H1 (cell line): ENCODE measurements at regions not wholly inside any gene's neighbourhood (a gene's known extent, or its start where the extent isn't known, plus 50 kb on each side); places are given as distances from the start of the nearest gene placed in this dataset.

Experiments used
- CTCF ChIA-PET: fragments of 300-600 bp; sonication (Branson Sonifier 250); formaldehyde crosslinking; loops from one replicate; lab custom pipeline; 2021; ENCODE audit not compliant: partially characterized antibody; lab: Charles Lee
- POLR2A ChIA-PET: fragments of 300-600 bp; sonication (Branson Sonifier 250); formaldehyde crosslinking; loops from one replicate; lab custom pipeline; 2021; ENCODE audit warnings: inconsistent platforms; ENCODE audit not compliant: partially characterized antibody; lab: Charles Lee
- DNase-seq, 2 experiments: peaks; one replicate each; pipeline versions ENCODE4 v3.0.0 to v3.0.0-alpha.2; 2010 to 2022; ENCODE audit warnings: low spot score in 2 of 2, low read depth in 1 of 2, mixed read lengths in 1 of 2
- FAIRE-seq: peaks from 2 replicates; lab custom pipeline; 2011; peaks lifted over from hg19 to GRCh38; lab: Jason Lieb, UNC
- H2AFZ ChIP-seq: 2 replicates; pipeline ENCODE4 v1.8.1; 2012; ENCODE audit warnings: low read length, inconsistent platforms
- H2AK5ac ChIP-seq: 2 replicates; pipeline ENCODE4 v1.6.1; 2013; ENCODE audit warnings: low read depth, low read length
- H2BK120ac ChIP-seq: replicated peaks from 2 replicates; pipeline ENCODE3; 2013; ENCODE audit warnings: low read depth, low read length, inconsistent platforms
- H2BK12ac ChIP-seq: 2 replicates; pipeline ENCODE4 v1.6.1; 2013; ENCODE audit warnings: low read depth, low read length
- H2BK15ac ChIP-seq: 2 replicates; pipeline ENCODE4 v1.6.1; 2013; ENCODE audit warnings: low read length
- H2BK20ac ChIP-seq: 2 replicates; pipeline ENCODE4 v1.6.1; 2013; ENCODE audit warnings: low read length
- H2BK5ac ChIP-seq: 2 replicates; pipeline ENCODE4 v1.6.1; 2013; ENCODE audit warnings: low read depth, low read length
- H3K14ac ChIP-seq: 2 replicates; pipeline ENCODE4 v1.6.1; 2013; ENCODE audit warnings: inconsistent platforms; ENCODE audit not compliant: insufficient read length
- H3K18ac ChIP-seq: 2 replicates; pipeline ENCODE4 v1.6.1; 2013; ENCODE audit warnings: low read length; ENCODE audit errors: extremely low read depth
- H3K23ac ChIP-seq: 2 replicates; pipeline ENCODE4 v1.6.1; 2013; ENCODE audit warnings: inconsistent platforms; ENCODE audit not compliant: insufficient read length
- H3K23me2 ChIP-seq: 2 replicates; pipeline ENCODE4 v1.6.1; 2013; ENCODE audit warnings: low read depth, low read length
- H3K27ac ChIP-seq: 2 replicates; pipeline ENCODE4 v1.6.1; 2011; ENCODE audit warnings: low read depth, low read length, inconsistent platforms
- H3K27me3 ChIP-seq, 4 experiments: replicated peaks in 1 of 4; 1 replicate in 1 of 4; 2 replicates in 3 of 4; pipeline versions ENCODE4 v1.6.1 to v1.8.1; 2011 to 2013; ENCODE audit warnings: low read length in 3 of 4, mild to moderate bottlenecking in 3 of 4, inconsistent platforms in 2 of 4, mixed read lengths in 2 of 4, moderate library complexity in 1 of 4; ENCODE audit not compliant: control insufficient read depth in 3 of 4, insufficient read depth in 3 of 4; ENCODE audit errors: extremely low read depth in 1 of 4
- H3K36me3 ChIP-seq, 4 experiments: 2 replicates each; pipeline versions ENCODE4 v1.6.1 to v1.8.1; 2011 to 2013; ENCODE audit warnings: mild to moderate bottlenecking in 4 of 4, low read length in 3 of 4, moderate library complexity in 2 of 4, control low read depth in 1 of 4, inconsistent platforms in 1 of 4; ENCODE audit not compliant: insufficient read depth in 4 of 4, control insufficient read depth in 2 of 4
- H3K4ac ChIP-seq: replicated peaks from 2 replicates; pipeline ENCODE3; 2013; ENCODE audit warnings: low read length, low read depth, mixed read lengths, inconsistent platforms; ENCODE audit not compliant: insufficient read length
- H3K4me1 ChIP-seq, 4 experiments: replicated peaks in 1 of 4; 1 replicate in 1 of 4; 2 replicates in 3 of 4; pipeline versions ENCODE4 v1.6.1 to v1.8.1; 2011 to 2013; ENCODE audit warnings: low read length in 3 of 4, inconsistent platforms in 2 of 4, mixed read lengths in 1 of 4; ENCODE audit not compliant: insufficient read depth in 4 of 4, control insufficient read depth in 3 of 4
- H3K4me2 ChIP-seq, 2 experiments: 2 replicates each; pipeline versions ENCODE4 v1.6.1 to v1.8.1; 2011 to 2013; ENCODE audit warnings: low read depth in 2 of 2, low read length in 2 of 2, control low read depth in 1 of 2, inconsistent platforms in 1 of 2, mild to moderate bottlenecking in 1 of 2; ENCODE audit not compliant: insufficient read depth in 1 of 2
- H3K4me3 ChIP-seq, 4 experiments: fragments of 200-600, 300-600 bp in 1 of 4; sonication (generic), shearing (Covaris generic), sonication (Bioruptor Twin) in 1 of 4; 2 replicates each; pipeline versions ENCODE4 v1.5.1 to v1.8.1; 2011 to 2016; ENCODE audit warnings: low read length in 4 of 4, low read depth in 3 of 4, control low read depth in 2 of 4, inconsistent platforms in 2 of 4, mild to moderate bottlenecking in 2 of 4, mixed read lengths in 1 of 4, moderate library complexity in 1 of 4; ENCODE audit not compliant: insufficient read depth in 2 of 4; ENCODE audit errors: extremely low read depth in 1 of 4
- H3K56ac ChIP-seq: replicated peaks from 2 replicates; pipeline ENCODE3; 2013; ENCODE audit warnings: low read depth, mild to moderate bottlenecking, mixed read lengths, low read length, inconsistent platforms; ENCODE audit not compliant: insufficient read length
- H3K79me1 ChIP-seq: 2 replicates; pipeline ENCODE4 v1.6.1; 2013; ENCODE audit warnings: low read depth, low read length, control low read depth
- H3K79me2 ChIP-seq, 2 experiments: 2 replicates each; pipeline versions ENCODE4 v1.6.1 to v1.8.1; 2012 to 2013; ENCODE audit warnings: low read length in 2 of 2, mild to moderate bottlenecking in 2 of 2, inconsistent platforms in 1 of 2; ENCODE audit not compliant: insufficient read depth in 2 of 2, control insufficient read depth in 1 of 2
- H3K9ac ChIP-seq, 4 experiments: replicated peaks in 1 of 4; 1 replicate in 1 of 4; 2 replicates in 3 of 4; pipeline versions ENCODE4 v1.6.1 to v1.8.1; 2011 to 2013; ENCODE audit warnings: low read depth in 3 of 4, low read length in 3 of 4, control low read depth in 2 of 4, mild to moderate bottlenecking in 2 of 4, moderate library complexity in 2 of 4, inconsistent platforms in 1 of 4; ENCODE audit errors: extremely low read depth in 1 of 4
- H3K9me3 ChIP-seq, 2 experiments: 2 replicates each; pipeline versions ENCODE4 v1.6.1 to v1.8.1; 2012 to 2013; ENCODE audit warnings: mild to moderate bottlenecking in 2 of 2, moderate library complexity in 2 of 2, control low read depth in 1 of 2, inconsistent platforms in 1 of 2, low read depth in 1 of 2, low read length in 1 of 2, mixed read lengths in 1 of 2; ENCODE audit not compliant: insufficient read depth in 2 of 2
- H4K20me1 ChIP-seq, 2 experiments: replicated peaks in 1 of 2; 2 replicates each; pipeline versions ENCODE3 to v1.8.1; 2011 to 2013; ENCODE audit warnings: inconsistent platforms in 2 of 2, low read length in 2 of 2, mild to moderate bottlenecking in 1 of 2; ENCODE audit not compliant: insufficient read depth in 2 of 2, control insufficient read depth in 1 of 2
- H4K5ac ChIP-seq: 2 replicates; pipeline ENCODE4 v1.6.1; 2013; ENCODE audit warnings: low read length, low read depth, mixed read lengths, inconsistent platforms; ENCODE audit not compliant: insufficient read length
- H4K8ac ChIP-seq: 2 replicates; pipeline ENCODE4 v1.8.0; 2013; ENCODE audit warnings: mild to moderate bottlenecking, moderate library complexity, low read length, inconsistent platforms; ENCODE audit not compliant: insufficient read depth; ENCODE audit errors: extremely low read depth
- H4K91ac ChIP-seq: replicated peaks from 2 replicates; pipeline ENCODE3; 2013; ENCODE audit warnings: low read length, mixed read lengths, inconsistent platforms; ENCODE audit not compliant: insufficient read length
- WGBS, 2 experiments: shearing (Covaris generic) in 1 of 2; methylation state at CpG; one replicate each; pipeline versions ENCODE4 v1.1.6 to v1.1.7; 2013 to 2015; ENCODE audit warnings: low lambda C conversion rate in 2 of 2, mixed read lengths in 2 of 2, inconsistent platforms in 1 of 2, low coverage in 1 of 2, missing lambda C conversion rate in 1 of 2; ENCODE audit not compliant: insufficient replicate concordance in 2 of 2, insufficient coverage in 1 of 2, insufficient read length in 1 of 2; ENCODE audit errors: extremely low coverage in 1 of 2, missing lambda C conversion rate in 1 of 2; 5-methylcytosine and 5-hydroxymethylcytosine counted together
- TF ChIP-seq, protein P1 (sequence below): IDR thresholded peaks from 2 replicates; pipeline ENCODE4 v1.6.1; 2012; ENCODE audit warnings: low read length, inconsistent platforms

DNA sequence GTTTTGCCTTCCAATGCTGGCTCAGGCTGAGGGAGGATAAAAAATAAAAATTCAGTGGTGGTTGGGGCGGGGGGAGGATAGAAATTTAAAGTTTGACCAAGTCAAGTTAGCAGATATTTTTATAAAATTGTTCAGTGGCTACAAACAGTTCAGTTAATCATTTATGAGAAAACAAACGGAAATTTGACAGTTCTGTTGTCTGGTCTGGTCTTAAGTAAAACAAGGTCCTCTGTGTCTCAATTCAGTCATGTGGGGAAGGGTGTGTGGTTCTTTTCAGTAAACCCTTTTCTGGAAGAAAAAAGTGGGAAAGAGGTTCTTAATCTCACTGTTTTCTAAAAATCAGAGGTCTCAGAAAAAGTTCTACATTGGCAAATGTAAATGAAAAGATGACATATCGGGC is 409.1 kb upstream of the SPANXN4 start:
- CTCF ChIA-PET: no interaction called here
- Histone ChIP-seq H4K8ac (no peak overlapping the region), H2BK15ac (no peak overlapping the region), H3K27ac (no peak overlapping the region), H3K18ac (no peak overlapping the region), H4K5ac (no peak overlapping the region), H2BK20ac (no peak overlapping the region), H2BK120ac (no peak overlapping the region), H3K56ac (no peak overlapping the region), H3K79me1 (no peaks in the 10 kb centered on the region), H3K36me3 (no peaks in the 10 kb centered on the region), H2AK5ac (no peak overlapping the region), H2AFZ (no peak overlapping the region), H3K4me1 (no peaks in the 10 kb centered on the region), H3K23me2 (no peaks in the 10 kb centered on the region), H3K4me2 (no peak overlapping the region), H2BK5ac (no peak overlapping the region), H4K91ac (no peak overlapping the region), H2BK12ac (no peak overlapping the region), H3K4ac (no peak overlapping the region), H3K23ac (no peak overlapping the region), H3K9me3 (no peaks in the 10 kb centered on the region), H3K27me3 (no peaks in the 10 kb centered on the region), H3K79me2 (no peaks in the 10 kb centered on the region), H4K20me1 (no peaks in the 10 kb centered on the region), H3K4me3 (no peak overlapping the region), H3K14ac (no peak overlapping the region), H3K9ac (no peak overlapping the region)
- POLR2A ChIA-PET: no interaction called here
- 94% methylated on average over 3 of the region's 3 CpGs; no CpG with 5 or more reads in 1 of the 2 experiments for WGBS, 2 experiments
- DNase-seq (no peak), FAIRE-seq (no peak)
- TF ChIP-seq, protein P1, sequence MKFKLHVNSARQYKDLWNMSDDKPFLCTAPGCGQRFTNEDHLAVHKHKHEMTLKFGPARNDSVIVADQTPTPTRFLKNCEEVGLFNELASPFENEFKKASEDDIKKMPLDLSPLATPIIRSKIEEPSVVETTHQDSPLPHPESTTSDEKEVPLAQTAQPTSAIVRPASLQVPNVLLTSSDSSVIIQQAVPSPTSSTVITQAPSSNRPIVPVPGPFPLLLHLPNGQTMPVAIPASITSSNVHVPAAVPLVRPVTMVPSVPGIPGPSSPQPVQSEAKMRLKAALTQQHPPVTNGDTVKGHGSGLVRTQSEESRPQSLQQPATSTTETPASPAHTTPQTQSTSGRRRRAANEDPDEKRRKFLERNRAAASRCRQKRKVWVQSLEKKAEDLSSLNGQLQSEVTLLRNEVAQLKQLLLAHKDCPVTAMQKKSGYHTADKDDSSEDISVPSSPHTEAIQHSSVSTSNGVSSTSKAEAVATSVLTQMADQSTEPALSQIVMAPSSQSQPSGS: no peak
